ENCODE measurements at regions not wholly inside any gene's neighbourhood (a gene's known extent, or its start where the extent isn't known, plus 50 kb on each side); places are given as distances from the start of the nearest gene placed in this dataset.

- Mint-ChIP-seq H3K27ac (no peak overlapping the region), H3K9me3 (no peaks in the 10 kb centered on the region), H3K4me3 (no peak overlapping the region), H3K27me3 (ENCODE audit: insufficient read depth, low read depth, poor library complexity) (peaks cover 2% of the 10 kb centered on the region), H3K36me3 (ENCODE audit: low read depth) (no peaks in the 10 kb centered on the region), H3K4me1 (peaks cover 13% of the 10 kb centered on the region)
- Histone ChIP-seq H3K27ac (ENCODE audit: low read depth) (no peak overlapping the region), H3F3A (replicated peaks; ENCODE audit: low read depth) (no peaks in the 10 kb centered on the region), H3K4me3 (no peak overlapping the region), H3K36me3 (ENCODE audit: insufficient read depth) (no peaks in the 10 kb centered on the region), H3K4me1 (ENCODE audit: insufficient read depth) (no peaks in the 10 kb centered on the region; the same call in 1 of the 2 replicates), H3K9me2 (ENCODE audit: insufficient read depth) (peaks cover 6% of the 10 kb centered on the region; the same call in 1 of the 2 replicates), H2AFZ (no peak overlapping the region), H3K4me2 (no peak overlapping the region), H3K79me2 (replicated peaks; ENCODE audit: insufficient read depth) (no peaks in the 10 kb centered on the region), H3K27me3 (ENCODE audit: insufficient read depth) (no peaks in the 10 kb centered on the region), H4K20me1 (replicated peaks; ENCODE audit: insufficient read depth) (no peaks in the 10 kb centered on the region)
- no peak for ATAC-seq
- no peak for TF ChIP-seq EZH2phosphoT487 (IDR thresholded peaks at IDR 0.05; ENCODE audit: unreplicated experiment)
- DNase-seq (ENCODE audit: low spot score) = no peak
These were observed 55.1 kb upstream of the BACH2 start for GRCh38 chr6:90351696-90352095.

- H3K27me3 Mint-ChIP-seq (ENCODE audit: insufficient read depth, low read depth, poor library complexity) = peaks cover 2% of the 10 kb centered on the region
- no peak overlapping the region for H3K27ac ChIP-seq (ENCODE audit: low read depth)
These were observed 54.3 kb upstream of the BACH2 start for GRCh38 chr6:90350689-90351554.

More at GRCh38 chr6:90350689-90351554, 54.3 kb upstream of the BACH2 start:
- 0 out of 2 replicates have a peak overlapping the region, but pooled peaks have one; percentile 4 for H3K27ac Mint-ChIP-seq
- Histone ChIP-seq H3K79me2 (replicated peaks; ENCODE audit: insufficient read depth) (no peaks in the 10 kb centered on the region), H3F3A (replicated peaks; ENCODE audit: low read depth) (no peaks in the 10 kb centered on the region), H2AFZ (peak overlapping the region; percentile 30), H3K36me3 (ENCODE audit: insufficient read depth) (no peaks in the 10 kb centered on the region), H3K9me2 (ENCODE audit: insufficient read depth) (peaks cover 6% of the 10 kb centered on the region; the same call in 1 of the 2 replicates), H4K20me1 (replicated peaks; ENCODE audit: insufficient read depth) (no peaks in the 10 kb centered on the region), H3K4me3 (no peak overlapping the region), H3K4me2 (no peak overlapping the region), H3K27me3 (ENCODE audit: insufficient read depth) (no peaks in the 10 kb centered on the region), H3K4me1 (ENCODE audit: insufficient read depth) (no peaks in the 10 kb centered on the region; the same call in 1 of the 2 replicates)
- TF ChIP-seq CTCF (conservative IDR thresholded peaks at IDR 0.05; ENCODE audit: low read depth in 2 of 2) = no peak
- TF ChIP-seq, protein P1, sequence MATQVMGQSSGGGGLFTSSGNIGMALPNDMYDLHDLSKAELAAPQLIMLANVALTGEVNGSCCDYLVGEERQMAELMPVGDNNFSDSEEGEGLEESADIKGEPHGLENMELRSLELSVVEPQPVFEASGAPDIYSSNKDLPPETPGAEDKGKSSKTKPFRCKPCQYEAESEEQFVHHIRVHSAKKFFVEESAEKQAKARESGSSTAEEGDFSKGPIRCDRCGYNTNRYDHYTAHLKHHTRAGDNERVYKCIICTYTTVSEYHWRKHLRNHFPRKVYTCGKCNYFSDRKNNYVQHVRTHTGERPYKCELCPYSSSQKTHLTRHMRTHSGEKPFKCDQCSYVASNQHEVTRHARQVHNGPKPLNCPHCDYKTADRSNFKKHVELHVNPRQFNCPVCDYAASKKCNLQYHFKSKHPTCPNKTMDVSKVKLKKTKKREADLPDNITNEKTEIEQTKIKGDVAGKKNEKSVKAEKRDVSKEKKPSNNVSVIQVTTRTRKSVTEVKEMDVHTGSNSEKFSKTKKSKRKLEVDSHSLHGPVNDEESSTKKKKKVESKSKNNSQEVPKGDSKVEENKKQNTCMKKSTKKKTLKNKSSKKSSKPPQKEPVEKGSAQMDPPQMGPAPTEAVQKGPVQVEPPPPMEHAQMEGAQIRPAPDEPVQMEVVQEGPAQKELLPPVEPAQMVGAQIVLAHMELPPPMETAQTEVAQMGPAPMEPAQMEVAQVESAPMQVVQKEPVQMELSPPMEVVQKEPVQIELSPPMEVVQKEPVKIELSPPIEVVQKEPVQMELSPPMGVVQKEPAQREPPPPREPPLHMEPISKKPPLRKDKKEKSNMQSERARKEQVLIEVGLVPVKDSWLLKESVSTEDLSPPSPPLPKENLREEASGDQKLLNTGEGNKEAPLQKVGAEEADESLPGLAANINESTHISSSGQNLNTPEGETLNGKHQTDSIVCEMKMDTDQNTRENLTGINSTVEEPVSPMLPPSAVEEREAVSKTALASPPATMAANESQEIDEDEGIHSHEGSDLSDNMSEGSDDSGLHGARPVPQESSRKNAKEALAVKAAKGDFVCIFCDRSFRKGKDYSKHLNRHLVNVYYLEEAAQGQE (IDR thresholded peaks at IDR 0.05; ENCODE audit: unreplicated experiment) = no peak
- no peak for TF ChIP-seq EZH2 (IDR thresholded peaks at IDR 0.05; ENCODE audit: low read depth, unreplicated experiment)
- no peak for TF ChIP-seq ZNF114 (CRISPR knock-in tag; IDR thresholded peaks at IDR 0.05)
- TF ChIP-seq EZH2phosphoT487 (IDR thresholded peaks at IDR 0.05; ENCODE audit: unreplicated experiment) = no peak
- no peak for TF ChIP-seq CREB1 (CRISPR knock-in tag; IDR thresholded peaks at IDR 0.05; ENCODE audit: low read depth)
- no peak for TF ChIP-seq ETS1 (IDR thresholded peaks at IDR 0.05)
- no peak for TF ChIP-seq STAT1 (IDR thresholded peaks at IDR 0.05; ENCODE audit: unreplicated experiment)
- TF ChIP-seq ZNF331 (CRISPR knock-in tag; IDR thresholded peaks at IDR 0.05; ENCODE audit: low read depth) = no peak
- TF ChIP-seq POLR2AphosphoS5 (IDR thresholded peaks at IDR 0.05; ENCODE audit: low read depth) = no peak
- no peak overlapping the region for H3K4me3 Mint-ChIP-seq
- no peak for DNase-seq (ENCODE audit: low spot score)
- no peaks in the 10 kb centered on the region for H3K36me3 Mint-ChIP-seq (ENCODE audit: low read depth)
- no peak for ATAC-seq
- no peaks in the 10 kb centered on the region for H3K9me3 Mint-ChIP-seq
- H3K4me1 Mint-ChIP-seq = peaks cover 8% of the 10 kb centered on the region
